ENCODE measurements at regions not wholly inside any gene's neighbourhood (a gene's known extent, or its start where the extent isn't known, plus 50 kb on each side); places are given as distances from the start of the nearest gene placed in this dataset.

DNA sequence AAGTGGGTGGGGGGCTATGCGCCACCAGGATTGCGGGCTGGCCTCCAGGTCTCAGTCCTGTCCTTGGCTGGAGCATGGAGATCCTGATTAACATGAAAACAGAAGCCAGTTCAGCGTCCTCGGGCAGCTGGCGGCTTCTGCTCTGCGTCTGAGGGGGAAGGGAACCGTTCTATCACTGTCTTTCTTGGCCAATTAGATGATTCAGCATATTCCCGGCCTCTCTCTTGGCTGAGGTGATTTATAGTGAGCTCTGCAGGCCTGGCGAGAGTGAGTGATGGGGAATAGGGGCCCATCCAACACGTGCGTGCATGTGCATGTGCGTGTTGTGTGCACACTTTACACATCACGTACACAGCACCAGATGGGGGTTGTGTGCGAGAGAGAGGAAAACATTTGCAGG is 145.8 kb upstream of the ATP6AP2 start:
- H4K20me1 ChIP-seq (ENCODE audit: insufficient read depth, low read length) = no peaks in the 10 kb centered on the region
- no peaks in the 10 kb centered on the region for H3K36me3 ChIP-seq (replicated peaks in 1 of 2; ENCODE audit: control insufficient read depth in 1 of 2, insufficient read depth in 2 of 2, low read length in 2 of 2)
- TF ChIP-seq MAFK (conservative IDR thresholded peaks at IDR 0.05 in 1 of 2, IDR thresholded peaks at IDR 0.05 in 1 of 2; ENCODE audit: low read length in 2 of 2) = peak; percentile 68 to 83
- TF ChIP-seq ETV6 (CRISPR knock-in tag; conservative IDR thresholded peaks at IDR 0.05) = no peak
- peak; percentile 68 for TF ChIP-seq MAFF (IDR thresholded peaks at IDR 0.05; ENCODE audit: low read depth, low read length)
- no TSS peak for BruUV-seq (replicated peaks)
- no peaks in the 10 kb centered on the region for H3K79me2 ChIP-seq (ENCODE audit: insufficient read depth, low read length)
- 83% methylated on average over 4 of the region's 14 CpGs for WGBS (ENCODE audit: low lambda C conversion rate)
- no peak for ATAC-seq
- H3K4me2 ChIP-seq (ENCODE audit: low read depth, low read length) = no peak overlapping the region
- ChIA-PET CTCF (ENCODE audit: low intra/inter-chr PET ratio, low total read pairs) (no interaction called here), POLR2A (no interaction called here)
- H3K9ac ChIP-seq (ENCODE audit: insufficient read depth, low read depth, low read length) = no peak overlapping the region
- H3K4me1 ChIP-seq (ENCODE audit: insufficient read depth, low read length) = peaks cover 25% of the 10 kb centered on the region
- no peak for DNase-seq (ENCODE audit: low spot score)
- H3K9me3 ChIP-seq (ENCODE audit: low read length) = no peaks in the 10 kb centered on the region
- intact Hi-C loops (cut with micrococcal nuclease; ENCODE audit: unreplicated experiment) (no loop called here), in situ Hi-C loops (cut with HindIII; ENCODE audit: extremely low pct_ligation_motif_present, low pct_unique_long_range_greater_than_20kb) (no loop called here)
- H2AFZ ChIP-seq (ENCODE audit: low read length) = no peak overlapping the region
- no peak overlapping the region for H3K27ac ChIP-seq (ENCODE audit: extremely low read length, insufficient read depth, low read length)
- no peak for FAIRE-seq
- H3K4me3 ChIP-seq (replicated peaks in 1 of 3; ENCODE audit: insufficient read depth in 1 of 3, low read depth in 2 of 3, low read length in 3 of 3) = no peak overlapping the region
- no peaks in the 10 kb centered on the region for H3K27me3 ChIP-seq (ENCODE audit: control insufficient read depth in 1 of 2, insufficient read depth in 2 of 2, low read length in 2 of 2)

DNA sequence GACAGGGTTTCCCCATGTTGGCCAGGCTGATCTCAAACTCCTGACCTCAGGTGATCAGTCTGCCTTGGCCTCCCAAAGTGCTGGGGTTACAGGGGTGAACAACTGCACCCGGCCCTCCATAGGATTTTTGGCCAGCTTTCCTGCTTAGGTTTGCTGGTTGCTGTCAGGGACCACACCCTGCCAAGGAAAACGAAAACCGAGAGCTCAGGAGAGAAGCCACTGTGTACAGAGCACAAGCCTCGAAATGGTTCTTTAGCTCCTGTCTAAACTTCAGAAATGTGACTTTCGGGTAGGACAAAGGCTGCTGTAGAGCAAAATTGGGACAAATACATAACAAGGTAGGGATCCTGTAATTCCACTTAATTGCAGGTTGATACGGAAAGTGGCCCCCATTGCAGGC is 146.3 kb upstream of the ATP6AP2 start:
- Histone ChIP-seq H4K20me1 (ENCODE audit: insufficient read depth, low read length) (no peaks in the 10 kb centered on the region), H2AFZ (ENCODE audit: low read length) (no peak overlapping the region), H3K9me3 (ENCODE audit: low read length) (no peaks in the 10 kb centered on the region), H3K27ac (ENCODE audit: extremely low read length, insufficient read depth, low read length) (no peak overlapping the region), H3K36me3 (replicated peaks in 1 of 2; ENCODE audit: control insufficient read depth in 1 of 2, insufficient read depth in 2 of 2, low read length in 2 of 2) (no peaks in the 10 kb centered on the region), H3K4me2 (ENCODE audit: low read depth, low read length) (no peak overlapping the region), H3K4me3 (replicated peaks in 1 of 3; ENCODE audit: insufficient read depth in 1 of 3, low read depth in 2 of 3, low read length in 3 of 3) (no peak overlapping the region), H3K27me3 (ENCODE audit: control insufficient read depth in 1 of 2, insufficient read depth in 2 of 2, low read length in 2 of 2) (no peaks in the 10 kb centered on the region), H3K4me1 (ENCODE audit: insufficient read depth, low read length) (peaks cover 25% of the 10 kb centered on the region), H3K9ac (ENCODE audit: insufficient read depth, low read depth, low read length) (no peak overlapping the region), H3K79me2 (ENCODE audit: insufficient read depth, low read length) (no peaks in the 10 kb centered on the region)
- BruUV-seq (replicated peaks) = no TSS peak
- WGBS (ENCODE audit: low lambda C conversion rate) = 100% methylated on average over 3 of the region's 6 CpGs
- in situ Hi-C loops (cut with HindIII; ENCODE audit: extremely low pct_ligation_motif_present, low pct_unique_long_range_greater_than_20kb) (no loop called here), intact Hi-C loops (cut with micrococcal nuclease; ENCODE audit: unreplicated experiment) (no loop called here)
- no peak for DNase-seq (ENCODE audit: low spot score)
- POLR2A ChIA-PET = interaction anchor here (0.6 kb wide), 1 partner anchor 800 kb away, joined by 3 read pairs; no protein-coding TSS in a partner anchor
- TF ChIP-seq ZSCAN22 (CRISPR knock-in tag; IDR thresholded peaks at IDR 0.05) (no peak), ZNF567 (CRISPR knock-in tag; IDR thresholded peaks at IDR 0.05; ENCODE audit: borderline replicate concordance) (no peak), MAZ (IDR thresholded peaks at IDR 0.05; ENCODE audit: borderline replicate concordance, low read depth, low read length) (no peak), MAZ (CRISPR knock-in tag; IDR thresholded peaks at IDR 0.05; ENCODE audit: low read depth) (no peak), ZNF331 (CRISPR knock-in tag; IDR thresholded peaks at IDR 0.05) (no peak), ZNF253 (CRISPR knock-in tag; IDR thresholded peaks at IDR 0.05; ENCODE audit: borderline replicate concordance) (no peak), ZNF263 (CRISPR knock-in tag; IDR thresholded peaks at IDR 0.05) (no peak), ZSCAN12 (CRISPR knock-in tag; IDR thresholded peaks at IDR 0.05) (no peak)
- TF ChIP-seq, protein P1, sequence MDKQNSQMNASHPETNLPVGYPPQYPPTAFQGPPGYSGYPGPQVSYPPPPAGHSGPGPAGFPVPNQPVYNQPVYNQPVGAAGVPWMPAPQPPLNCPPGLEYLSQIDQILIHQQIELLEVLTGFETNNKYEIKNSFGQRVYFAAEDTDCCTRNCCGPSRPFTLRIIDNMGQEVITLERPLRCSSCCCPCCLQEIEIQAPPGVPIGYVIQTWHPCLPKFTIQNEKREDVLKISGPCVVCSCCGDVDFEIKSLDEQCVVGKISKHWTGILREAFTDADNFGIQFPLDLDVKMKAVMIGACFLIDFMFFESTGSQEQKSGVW (CRISPR knock-in tag; IDR thresholded peaks at IDR 0.05; ENCODE audit: borderline replicate concordance) = no peak
- TF ChIP-seq, protein P2, sequence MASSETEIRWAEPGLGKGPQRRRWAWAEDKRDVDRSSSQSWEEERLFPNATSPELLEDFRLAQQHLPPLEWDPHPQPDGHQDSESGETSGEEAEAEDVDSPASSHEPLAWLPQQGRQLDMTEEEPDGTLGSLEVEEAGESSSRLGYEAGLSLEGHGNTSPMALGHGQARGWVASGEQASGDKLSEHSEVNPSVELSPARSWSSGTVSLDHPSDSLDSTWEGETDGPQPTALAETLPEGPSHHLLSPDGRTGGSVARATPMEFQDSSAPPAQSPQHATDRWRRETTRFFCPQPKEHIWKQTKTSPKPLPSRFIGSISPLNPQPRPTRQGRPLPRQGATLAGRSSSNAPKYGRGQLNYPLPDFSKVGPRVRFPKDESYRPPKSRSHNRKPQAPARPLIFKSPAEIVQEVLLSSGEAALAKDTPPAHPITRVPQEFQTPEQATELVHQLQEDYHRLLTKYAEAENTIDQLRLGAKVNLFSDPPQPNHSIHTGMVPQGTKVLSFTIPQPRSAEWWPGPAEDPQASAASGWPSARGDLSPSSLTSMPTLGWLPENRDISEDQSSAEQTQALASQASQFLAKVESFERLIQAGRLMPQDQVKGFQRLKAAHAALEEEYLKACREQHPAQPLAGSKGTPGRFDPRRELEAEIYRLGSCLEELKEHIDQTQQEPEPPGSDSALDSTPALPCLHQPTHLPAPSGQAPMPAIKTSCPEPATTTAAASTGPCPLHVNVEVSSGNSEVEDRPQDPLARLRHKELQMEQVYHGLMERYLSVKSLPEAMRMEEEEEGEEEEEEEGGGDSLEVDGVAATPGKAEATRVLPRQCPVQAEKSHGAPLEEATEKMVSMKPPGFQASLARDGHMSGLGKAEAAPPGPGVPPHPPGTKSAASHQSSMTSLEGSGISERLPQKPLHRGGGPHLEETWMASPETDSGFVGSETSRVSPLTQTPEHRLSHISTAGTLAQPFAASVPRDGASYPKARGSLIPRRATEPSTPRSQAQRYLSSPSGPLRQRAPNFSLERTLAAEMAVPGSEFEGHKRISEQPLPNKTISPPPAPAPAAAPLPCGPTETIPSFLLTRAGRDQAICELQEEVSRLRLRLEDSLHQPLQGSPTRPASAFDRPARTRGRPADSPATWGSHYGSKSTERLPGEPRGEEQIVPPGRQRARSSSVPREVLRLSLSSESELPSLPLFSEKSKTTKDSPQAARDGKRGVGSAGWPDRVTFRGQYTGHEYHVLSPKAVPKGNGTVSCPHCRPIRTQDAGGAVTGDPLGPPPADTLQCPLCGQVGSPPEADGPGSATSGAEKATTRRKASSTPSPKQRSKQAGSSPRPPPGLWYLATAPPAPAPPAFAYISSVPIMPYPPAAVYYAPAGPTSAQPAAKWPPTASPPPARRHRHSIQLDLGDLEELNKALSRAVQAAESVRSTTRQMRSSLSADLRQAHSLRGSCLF (CRISPR knock-in tag; IDR thresholded peaks at IDR 0.05; ENCODE audit: borderline replicate concordance) = no peak
- TF ChIP-seq, protein P3, sequence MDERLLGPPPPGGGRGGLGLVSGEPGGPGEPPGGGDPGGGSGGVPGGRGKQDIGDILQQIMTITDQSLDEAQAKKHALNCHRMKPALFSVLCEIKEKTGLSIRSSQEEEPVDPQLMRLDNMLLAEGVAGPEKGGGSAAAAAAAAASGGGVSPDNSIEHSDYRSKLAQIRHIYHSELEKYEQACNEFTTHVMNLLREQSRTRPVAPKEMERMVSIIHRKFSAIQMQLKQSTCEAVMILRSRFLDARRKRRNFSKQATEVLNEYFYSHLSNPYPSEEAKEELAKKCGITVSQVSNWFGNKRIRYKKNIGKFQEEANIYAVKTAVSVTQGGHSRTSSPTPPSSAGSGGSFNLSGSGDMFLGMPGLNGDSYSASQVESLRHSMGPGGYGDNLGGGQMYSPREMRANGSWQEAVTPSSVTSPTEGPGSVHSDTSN (CRISPR knock-in tag; IDR thresholded peaks at IDR 0.05) = no peak
- CTCF ChIA-PET (ENCODE audit: low intra/inter-chr PET ratio, low total read pairs) = no interaction called here
- FAIRE-seq = no peak
- no peak for ATAC-seq

All from HepG2 (cell line).